A673 (cell line): ENCODE measurements at regions not wholly inside any gene's neighbourhood (a gene's known extent, or its start where the extent isn't known, plus 50 kb on each side); places are given as distances from the start of the nearest gene placed in this dataset.

Experiments
- CTCF ChIP-seq: fragments of 300-800, 200-600 bp; sonication (generic); conservative IDR thresholded peaks from 2 replicates; pipeline ENCODE4 v1.5.1; 2017; ENCODE audit warnings: low read depth, mild to moderate bottlenecking, antibody characterized with exemption, low read length, moderate library complexity, mixed read lengths
- EZH2 ChIP-seq: fragments of 200-600 bp; sonication (generic); IDR thresholded peaks from 2 replicates; pipeline ENCODE4 v1.6.1; 2017; ENCODE audit warnings: borderline replicate concordance, low read depth, mild to moderate bottlenecking, mixed read lengths, antibody characterized with exemption, low read length; ENCODE audit not compliant: poor library complexity, severe bottlenecking

DNA sequence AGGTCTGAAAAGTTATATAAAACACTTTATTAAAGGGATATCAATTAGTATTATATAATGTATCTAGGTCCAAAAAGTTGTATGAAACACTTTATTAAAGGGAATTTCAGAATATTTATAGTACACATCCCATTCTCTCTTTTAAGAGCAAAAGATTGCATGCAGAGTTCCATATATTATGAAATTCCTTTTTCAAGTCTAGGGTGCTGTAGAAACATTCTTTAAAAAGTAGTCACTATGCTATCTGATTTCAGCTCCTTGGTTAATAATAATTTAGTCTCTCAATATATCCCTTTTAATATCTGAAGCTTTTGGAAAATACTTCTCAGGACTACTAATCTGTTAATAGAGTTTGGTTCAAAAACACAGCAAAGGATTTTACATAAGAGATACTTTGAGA, 1496.1 kb upstream of the C9orf72 start:
- TF ChIP-seq CTCF (no peak), EZH2 (no peak)
